ENCODE measurements at regions not wholly inside any gene's neighbourhood (a gene's known extent, or its start where the extent isn't known, plus 50 kb on each side); places are given as distances from the start of the nearest gene placed in this dataset.

DNA sequence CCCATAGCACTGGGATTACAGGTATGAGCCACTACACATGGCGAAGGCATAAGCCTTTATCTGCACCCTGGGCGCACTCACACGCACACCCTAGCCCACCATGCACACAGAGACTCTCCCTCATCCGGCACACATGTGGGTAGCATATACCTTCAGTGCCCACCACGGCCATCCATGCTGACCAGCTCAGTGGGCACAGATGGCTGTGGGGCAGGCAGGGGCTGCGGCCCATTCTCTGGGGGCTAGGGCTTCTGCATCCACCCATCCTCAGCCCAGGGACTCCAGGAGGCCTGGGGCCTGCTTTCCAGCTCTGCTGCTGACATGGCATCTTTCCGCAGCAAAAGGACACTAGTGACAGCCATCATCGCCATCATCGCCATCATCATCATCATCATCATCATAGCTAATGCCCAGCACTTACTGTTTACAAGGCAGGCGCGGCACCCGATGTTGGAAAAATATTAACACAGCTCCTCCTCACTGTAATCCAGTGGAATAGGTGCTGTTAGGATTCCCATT lies 111.2 kb downstream of the NCOR2 start:
- peak overlapping the region; percentile 96 for H3K27ac ChIP-seq (ENCODE audit: low read length)
- peaks cover 34% of the 10 kb centered on the region for H3K36me3 ChIP-seq (replicated peaks; ENCODE audit: low read depth, low read length)
- no peaks in the 10 kb centered on the region for H3K27me3 ChIP-seq (ENCODE audit: low read depth, low read length)
- H3K4me1 ChIP-seq (ENCODE audit: low read length): peaks cover 63% of the 10 kb centered on the region
- peak overlapping the region; percentile 96 for H3K4me2 ChIP-seq (ENCODE audit: low read length)
- TF ChIP-seq, protein P1, sequence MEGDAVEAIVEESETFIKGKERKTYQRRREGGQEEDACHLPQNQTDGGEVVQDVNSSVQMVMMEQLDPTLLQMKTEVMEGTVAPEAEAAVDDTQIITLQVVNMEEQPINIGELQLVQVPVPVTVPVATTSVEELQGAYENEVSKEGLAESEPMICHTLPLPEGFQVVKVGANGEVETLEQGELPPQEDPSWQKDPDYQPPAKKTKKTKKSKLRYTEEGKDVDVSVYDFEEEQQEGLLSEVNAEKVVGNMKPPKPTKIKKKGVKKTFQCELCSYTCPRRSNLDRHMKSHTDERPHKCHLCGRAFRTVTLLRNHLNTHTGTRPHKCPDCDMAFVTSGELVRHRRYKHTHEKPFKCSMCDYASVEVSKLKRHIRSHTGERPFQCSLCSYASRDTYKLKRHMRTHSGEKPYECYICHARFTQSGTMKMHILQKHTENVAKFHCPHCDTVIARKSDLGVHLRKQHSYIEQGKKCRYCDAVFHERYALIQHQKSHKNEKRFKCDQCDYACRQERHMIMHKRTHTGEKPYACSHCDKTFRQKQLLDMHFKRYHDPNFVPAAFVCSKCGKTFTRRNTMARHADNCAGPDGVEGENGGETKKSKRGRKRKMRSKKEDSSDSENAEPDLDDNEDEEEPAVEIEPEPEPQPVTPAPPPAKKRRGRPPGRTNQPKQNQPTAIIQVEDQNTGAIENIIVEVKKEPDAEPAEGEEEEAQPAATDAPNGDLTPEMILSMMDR (IDR thresholded peaks at IDR 0.05; ENCODE audit: low read depth, low read length): no peak
- no peak for TF ChIP-seq EZH2phosphoT487 (IDR thresholded peaks at IDR 0.05; ENCODE audit: low read depth)
- H3K79me2 ChIP-seq (ENCODE audit: low read length): peaks cover 51% of the 10 kb centered on the region
- H4K20me1 ChIP-seq (ENCODE audit: insufficient read depth, low read length): peaks cover 30% of the 10 kb centered on the region
- no peaks in the 10 kb centered on the region for H3K9me3 ChIP-seq (ENCODE audit: insufficient read depth, low read length)
- no peak overlapping the region for H2AFZ ChIP-seq (ENCODE audit: low read depth, low read length)
- peak overlapping the region; percentile 86 for H3K4me3 ChIP-seq (ENCODE audit: low read length)
- H3K9ac ChIP-seq (ENCODE audit: low read length): peak overlapping the region; percentile 81

GRCh38 chr12:124455336-124455735 lies 112.1 kb downstream of the NCOR2 start:
- Histone ChIP-seq H4K20me1 (ENCODE audit: insufficient read depth, low read length) (peaks cover 39% of the 10 kb centered on the region), H3K4me2 (ENCODE audit: low read length) (peak overlapping the region; percentile 96)

DNA sequence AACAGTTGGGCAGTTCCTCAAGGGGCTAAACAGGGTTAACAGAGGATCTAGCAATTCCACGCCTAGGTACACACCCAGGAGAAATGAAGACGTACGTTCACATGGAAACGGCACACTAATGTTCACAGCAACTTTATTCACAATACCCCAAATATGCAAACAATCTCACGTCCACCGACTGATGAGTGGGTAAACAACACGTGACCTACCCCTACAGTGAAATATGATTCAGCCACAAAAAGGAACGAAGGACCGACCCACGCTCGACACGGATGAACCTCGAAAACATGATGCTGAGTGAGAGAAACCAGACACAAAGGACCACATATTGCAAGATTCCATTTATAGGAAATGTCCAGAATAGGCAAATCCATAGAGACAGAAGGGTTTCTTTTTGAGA lies 112.7 kb downstream of the NCOR2 start:
- Histone ChIP-seq H3K27ac (ENCODE audit: low read length) (no peak overlapping the region), H3K36me3 (replicated peaks; ENCODE audit: low read depth, low read length) (peaks cover 34% of the 10 kb centered on the region), H3K9me3 (ENCODE audit: insufficient read depth, low read length) (no peaks in the 10 kb centered on the region), H3K4me2 (ENCODE audit: low read length) (peak overlapping the region; percentile 96), H3K4me3 (ENCODE audit: low read length) (peak overlapping the region; percentile 66; the same call in 1 of the 2 replicates), H3K27me3 (ENCODE audit: low read depth, low read length) (no peaks in the 10 kb centered on the region), H3K9ac (ENCODE audit: low read length) (peak overlapping the region; percentile 47; the same call in 1 of the 2 replicates), H4K20me1 (ENCODE audit: insufficient read depth, low read length) (peaks cover 45% of the 10 kb centered on the region), H3K79me2 (ENCODE audit: low read length) (peaks cover 65% of the 10 kb centered on the region), H3K4me1 (ENCODE audit: low read length) (peaks cover 63% of the 10 kb centered on the region), H2AFZ (ENCODE audit: low read depth, low read length) (no peak overlapping the region)
- no peak for TF ChIP-seq EZH2phosphoT487 (IDR thresholded peaks at IDR 0.05; ENCODE audit: low read depth)
- TF ChIP-seq, protein P1 (IDR thresholded peaks at IDR 0.05; ENCODE audit: low read depth, low read length): no peak

More at GRCh38 chr12:124455336-124455735, 112.1 kb downstream of the NCOR2 start:
- Histone ChIP-seq H3K79me2 (ENCODE audit: low read length) (peaks cover 59% of the 10 kb centered on the region), H3K9ac (ENCODE audit: low read length) (no peak overlapping the region), H3K27ac (ENCODE audit: low read length) (no peak overlapping the region), H3K36me3 (replicated peaks; ENCODE audit: low read depth, low read length) (peaks cover 39% of the 10 kb centered on the region), H3K27me3 (ENCODE audit: low read depth, low read length) (no peaks in the 10 kb centered on the region), H2AFZ (ENCODE audit: low read depth, low read length) (no peak overlapping the region), H3K4me3 (ENCODE audit: low read length) (peak overlapping the region; percentile 86; the same call in 1 of the 2 replicates), H3K9me3 (ENCODE audit: insufficient read depth, low read length) (no peaks in the 10 kb centered on the region), H3K4me1 (ENCODE audit: low read length) (peaks cover 63% of the 10 kb centered on the region)
- TF ChIP-seq, protein P1 (IDR thresholded peaks at IDR 0.05; ENCODE audit: low read depth, low read length): no peak
- TF ChIP-seq EZH2phosphoT487 (IDR thresholded peaks at IDR 0.05; ENCODE audit: low read depth): no peak

- H3K9ac ChIP-seq (ENCODE audit: low read length): peak overlapping the region; percentile 47; the same call in 1 of the 2 replicates
- H3K36me3 ChIP-seq (replicated peaks; ENCODE audit: low read depth, low read length): peaks cover 30% of the 10 kb centered on the region
- peak overlapping the region; percentile 68; the same call in 1 of the 2 replicates for H3K27ac ChIP-seq (ENCODE audit: low read length)
- H3K4me3 ChIP-seq (ENCODE audit: low read length): peak overlapping the region; percentile 66
- H3K9me3 ChIP-seq (ENCODE audit: insufficient read depth, low read length): no peaks in the 10 kb centered on the region
- no peak overlapping the region for H2AFZ ChIP-seq (ENCODE audit: low read depth, low read length)
- peaks cover 49% of the 10 kb centered on the region for H4K20me1 ChIP-seq (ENCODE audit: insufficient read depth, low read length)
- TF ChIP-seq, protein P1 (IDR thresholded peaks at IDR 0.05; ENCODE audit: low read depth, low read length): no peak
- TF ChIP-seq EZH2phosphoT487 (IDR thresholded peaks at IDR 0.05; ENCODE audit: low read depth): no peak
- H3K79me2 ChIP-seq (ENCODE audit: low read length): peaks cover 67% of the 10 kb centered on the region
- H3K27me3 ChIP-seq (ENCODE audit: low read depth, low read length): no peaks in the 10 kb centered on the region
- peaks cover 63% of the 10 kb centered on the region for H3K4me1 ChIP-seq (ENCODE audit: low read length)
- H3K4me2 ChIP-seq (ENCODE audit: low read length): peak overlapping the region; percentile 96
Measured at GRCh38 chr12:124454352-124454725, 113.1 kb downstream of the NCOR2 start.

All from OCI-LY3 (cell line).